H9 (cell line): ENCODE measurements at regions not wholly inside any gene's neighbourhood (a gene's known extent, or its start where the extent isn't known, plus 50 kb on each side); places are given as distances from the start of the nearest gene placed in this dataset.

Experiments
- DNase-seq: peaks from one replicate; pipeline ENCODE4 v3.0.0-alpha.2; 2017
- H2AFZ ChIP-seq: one replicate; pipeline ENCODE4 v1.6.1; 2013; ENCODE audit warnings: mild to moderate bottlenecking, low read length, control low read depth, moderate library complexity
- H2AK5ac ChIP-seq: 2 replicates; pipeline ENCODE4 v1.6.1; 2013; ENCODE audit warnings: low read length, control low read depth, mixed read lengths; ENCODE audit not compliant: insufficient read length
- H2BK120ac ChIP-seq: one replicate; pipeline ENCODE4 v1.6.1; 2013; ENCODE audit warnings: low read depth, mild to moderate bottlenecking, low read length, control low read depth, inconsistent platforms; ENCODE audit not compliant: poor library complexity, severe bottlenecking
- H2BK12ac ChIP-seq: 2 replicates; pipeline ENCODE4 v1.6.1; 2013; ENCODE audit warnings: low read length, control low read depth, mixed read lengths, low read depth; ENCODE audit not compliant: insufficient read length
- H2BK15ac ChIP-seq: 2 replicates; pipeline ENCODE4 v1.6.1; 2013; ENCODE audit warnings: low read depth, low read length, control low read depth
- H2BK20ac ChIP-seq: one replicate; pipeline ENCODE4 v1.6.1; 2013; ENCODE audit warnings: low read depth, mild to moderate bottlenecking, low read length, control low read depth, inconsistent platforms; ENCODE audit not compliant: poor library complexity, severe bottlenecking
- H2BK5ac ChIP-seq: 2 replicates; pipeline ENCODE4 v1.6.1; 2013; ENCODE audit warnings: low read length, control low read depth, mixed read lengths; ENCODE audit not compliant: insufficient read length
- H3K14ac ChIP-seq: 2 replicates; pipeline ENCODE4 v1.6.1; 2013; ENCODE audit warnings: low read length, control low read depth; ENCODE audit not compliant: insufficient read depth
- H3K18ac ChIP-seq: 2 replicates; pipeline ENCODE4 v1.6.1; 2013; ENCODE audit warnings: low read depth, mild to moderate bottlenecking, mixed read lengths, low read length, control low read depth; ENCODE audit not compliant: insufficient read length
- H3K23ac ChIP-seq: 2 replicates; pipeline ENCODE4 v1.6.1; 2013; ENCODE audit warnings: low read length, control low read depth, mixed read lengths, low read depth; ENCODE audit not compliant: insufficient read length
- H3K23me2 ChIP-seq: 2 replicates; pipeline ENCODE4 v1.6.1; 2013; ENCODE audit warnings: low read depth, mild to moderate bottlenecking, mixed read lengths, low read length, control low read depth; ENCODE audit not compliant: insufficient read length, poor library complexity, severe bottlenecking
- H3K27ac ChIP-seq: 2 replicates; pipeline ENCODE4 v1.5.1; 2013; ENCODE audit warnings: low read length, control low read depth, mixed read lengths, low read depth; ENCODE audit not compliant: insufficient read length
- H3K27me3 ChIP-seq: 2 replicates; pipeline ENCODE4 v1.6.1; 2013; ENCODE audit warnings: low read length, control low read depth, inconsistent platforms; ENCODE audit not compliant: insufficient read depth
- H3K4ac ChIP-seq: 2 replicates; pipeline ENCODE4 v1.6.1; 2013; ENCODE audit warnings: low read depth, mild to moderate bottlenecking, control low read depth, inconsistent platforms, low read length, moderate library complexity
- H3K4me1 ChIP-seq: 2 replicates; pipeline ENCODE4 v1.6.1; 2013; ENCODE audit warnings: low read length, control low read depth, inconsistent platforms; ENCODE audit not compliant: insufficient read depth
- H3K4me2 ChIP-seq: 2 replicates; pipeline ENCODE4 v1.6.1; 2013; ENCODE audit warnings: low read length, control low read depth, mixed read lengths; ENCODE audit not compliant: insufficient read length, insufficient read depth
- H3K56ac ChIP-seq: 2 replicates; pipeline ENCODE4 v1.6.1; 2013; ENCODE audit warnings: low read depth, mild to moderate bottlenecking, mixed read lengths, low read length, control low read depth; ENCODE audit not compliant: insufficient read length
- H3K79me1 ChIP-seq: 2 replicates; pipeline ENCODE4 v1.6.1; 2013; ENCODE audit warnings: low read depth, mild to moderate bottlenecking, moderate library complexity, low read length, control low read depth, inconsistent platforms; ENCODE audit not compliant: insufficient read depth, poor library complexity, severe bottlenecking
- H3K79me2 ChIP-seq: 2 replicates; pipeline ENCODE4 v1.6.1; 2013; ENCODE audit warnings: low read length, control low read depth, inconsistent platforms; ENCODE audit not compliant: insufficient read depth
- H3K9ac ChIP-seq: 2 replicates; pipeline ENCODE4 v1.6.1; 2013; ENCODE audit warnings: low read length, control low read depth, mixed read lengths; ENCODE audit not compliant: insufficient read length; ENCODE audit errors: extremely low read depth
- H3K9me3 ChIP-seq: one replicate; pipeline ENCODE4 v1.6.1; 2013; ENCODE audit warnings: low read depth, low read length, inconsistent platforms; ENCODE audit not compliant: control insufficient read depth
- H3T11ph ChIP-seq: one replicate; pipeline ENCODE4 v1.6.1; 2013; ENCODE audit warnings: mild to moderate bottlenecking, low read length, control low read depth, inconsistent platforms
- H4K20me1 ChIP-seq: one replicate; pipeline ENCODE4 v1.6.1; 2013; ENCODE audit not compliant: control insufficient read depth, insufficient read length, insufficient read depth
- H4K5ac ChIP-seq: 2 replicates; pipeline ENCODE4 v1.6.1; 2013; ENCODE audit warnings: low read depth, mild to moderate bottlenecking, mixed read lengths, low read length, control low read depth; ENCODE audit not compliant: insufficient read length
- H4K8ac ChIP-seq: replicated peaks from 2 replicates; pipeline ENCODE4 v1.6.1; 2013; ENCODE audit warnings: low read length, control low read depth, mixed read lengths, low read depth; ENCODE audit not compliant: insufficient read length
- H4K91ac ChIP-seq: 2 replicates; pipeline ENCODE4 v1.6.1; 2013; ENCODE audit warnings: low read depth, mild to moderate bottlenecking, moderate library complexity, mixed read lengths, low read length, control low read depth; ENCODE audit not compliant: insufficient read length
- H3K27ac Mint-ChIP-seq, 3 experiments: 2 replicates in 2 of 3; 3 replicates in 1 of 3; pipeline ENCODE4 v1.8.0; 2020 to 2021; ENCODE audit warnings: mixed read lengths in 3 of 3, mild to moderate bottlenecking in 1 of 3, moderate library complexity in 1 of 3
- H3K27me3 Mint-ChIP-seq: 2 replicates; pipeline ENCODE4 v1.8.0; 2021; ENCODE audit warnings: low read depth, mild to moderate bottlenecking, moderate library complexity, mixed read lengths
- H3K36me3 Mint-ChIP-seq, 3 experiments: 2 replicates in 2 of 3; 3 replicates in 1 of 3; pipeline ENCODE4 v1.8.0; 2020 to 2021; ENCODE audit warnings: low read depth in 3 of 3, mixed read lengths in 3 of 3; ENCODE audit not compliant: insufficient read depth in 1 of 3
- H3K4me1 Mint-ChIP-seq, 2 experiments: 2 replicates each; pipeline ENCODE4 v1.8.0; 2020; ENCODE audit warnings: mixed read lengths in 2 of 2
- H3K4me3 Mint-ChIP-seq, 2 experiments: 2 replicates in 1 of 2; 3 replicates in 1 of 2; pipeline ENCODE4 v1.8.0; 2020 to 2021; ENCODE audit warnings: mild to moderate bottlenecking in 2 of 2, mixed read lengths in 2 of 2, moderate library complexity in 1 of 2
- H3K9me3 Mint-ChIP-seq, 2 experiments: 2 replicates in 1 of 2; 3 replicates in 1 of 2; pipeline ENCODE4 v1.8.0; 2020; ENCODE audit warnings: mild to moderate bottlenecking in 2 of 2, mixed read lengths in 2 of 2, moderate library complexity in 1 of 2
- CTCF ChIP-seq: fragments of 200-600 bp; sonication (generic); conservative IDR thresholded peaks from 3 replicates; pipeline ENCODE4 v1.8.0; 2021; ENCODE audit warnings: antibody characterized with exemption, mild to moderate bottlenecking
- WGBS: extraction: QIAGEN DNeasy Blood & Tissue Kit; methylation state at CpG from one replicate; pipeline ENCODE4 v1.1.7; 2013; ENCODE audit warnings: missing lambda C conversion rate, low lambda C conversion rate, mixed read lengths; ENCODE audit not compliant: insufficient read length; ENCODE audit errors: extremely low coverage; 5-methylcytosine and 5-hydroxymethylcytosine counted together

DNA sequence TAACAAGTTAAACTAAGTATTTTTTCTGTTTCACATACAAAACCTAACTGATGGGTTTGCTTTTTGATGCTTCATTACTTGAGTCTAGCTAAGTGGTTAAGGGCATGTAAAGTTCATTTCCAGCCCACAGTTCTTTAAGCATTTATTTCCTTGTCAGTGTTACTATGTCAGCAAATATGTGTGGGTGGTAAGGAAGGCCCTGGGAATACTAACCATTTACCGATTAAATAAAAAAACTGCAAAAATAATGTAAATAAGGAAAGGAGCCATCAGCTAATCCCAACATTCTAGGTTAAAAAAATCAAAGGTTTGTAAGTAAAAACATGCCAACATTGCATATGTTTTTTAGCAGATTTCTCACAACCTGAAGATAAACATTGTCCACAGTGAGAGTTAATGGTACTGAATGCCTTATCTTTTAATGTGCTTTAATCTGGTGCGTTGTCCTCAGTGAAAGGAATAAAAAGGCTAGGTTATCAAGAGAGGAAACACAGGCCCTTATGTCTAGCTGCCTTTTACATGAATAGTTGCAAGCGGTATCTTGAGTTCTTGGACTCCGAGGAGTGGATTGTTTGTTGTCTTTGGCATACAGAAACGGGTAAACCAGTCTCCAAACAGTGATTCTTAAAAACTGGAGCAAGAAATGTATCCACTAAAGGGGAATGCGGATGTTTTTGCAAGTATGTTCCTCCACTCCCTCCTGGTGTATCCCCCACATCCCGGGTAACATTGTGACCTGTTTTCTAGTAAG lies 949.6 kb upstream of the SLC10A2 start:
- no peak for TF ChIP-seq CTCF
- H3T11ph ChIP-seq, result no peak overlapping the region
- H3K9me3 ChIP-seq, result no peaks in the 10 kb centered on the region
- H3K36me3 Mint-ChIP-seq, result no peaks in the 10 kb centered on the region
- no peak overlapping the region for H4K5ac ChIP-seq
- H2BK120ac ChIP-seq, result no peak overlapping the region
- no peaks in the 10 kb centered on the region for H3K27me3 Mint-ChIP-seq
- H3K4me2 ChIP-seq, result no peak overlapping the region
- H2AK5ac ChIP-seq, result no peak overlapping the region
- H3K27me3 ChIP-seq, result no peaks in the 10 kb centered on the region
- no peak overlapping the region for H3K14ac ChIP-seq
- peaks cover 5 to 10% of the 10 kb centered on the region in 2 experiments for H3K4me1 Mint-ChIP-seq
- no peak overlapping the region for H3K56ac ChIP-seq
- H3K23me2 ChIP-seq, result no peaks in the 10 kb centered on the region
- H4K20me1 ChIP-seq, result no peaks in the 10 kb centered on the region
- no peak overlapping the region for H3K27ac Mint-ChIP-seq
- H2AFZ ChIP-seq, result no peak overlapping the region
- H3K9me3 Mint-ChIP-seq, result no peaks in the 10 kb centered on the region
- H3K18ac ChIP-seq, result no peak overlapping the region
- no peaks in the 10 kb centered on the region for H3K4me1 ChIP-seq
- H3K9ac ChIP-seq, result no peak overlapping the region
- DNase-seq, result no peak
- no CpG with 5 or more reads among the region's 7 CpGs for WGBS
- H2BK15ac ChIP-seq, result no peak overlapping the region
- H3K23ac ChIP-seq, result no peak overlapping the region
- H4K8ac ChIP-seq, result no peak overlapping the region
- H3K4me3 Mint-ChIP-seq, result no peak overlapping the region
- H2BK12ac ChIP-seq, result no peak overlapping the region
- no peak overlapping the region for H3K4ac ChIP-seq
- H2BK5ac ChIP-seq, result no peak overlapping the region
- no peaks in the 10 kb centered on the region for H3K79me2 ChIP-seq
- no peak overlapping the region for H3K27ac ChIP-seq
- no peak overlapping the region for H4K91ac ChIP-seq
- H2BK20ac ChIP-seq, result no peak overlapping the region
- H3K79me1 ChIP-seq, result no peaks in the 10 kb centered on the region
